Glutamatergic neuron (in vitro differentiated cells): ENCODE measurements at regions not wholly inside any gene's neighbourhood (a gene's known extent, or its start where the extent isn't known, plus 50 kb on each side); places are given as distances from the start of the nearest gene placed in this dataset.

Source experiments
- DNase-seq: peaks from one replicate; pipeline ENCODE4 v3.0.0; 2022
- H3K27ac Mint-ChIP-seq: one replicate; pipeline ENCODE4 v1.8.0; 2020; ENCODE audit warnings: mild to moderate bottlenecking, mixed read lengths, inconsistent platforms; ENCODE audit not compliant: unreplicated experiment
- H3K27me3 Mint-ChIP-seq: one replicate; pipeline ENCODE4 v1.8.0; 2020; ENCODE audit warnings: mild to moderate bottlenecking, moderate library complexity, mixed read lengths, inconsistent platforms; ENCODE audit not compliant: unreplicated experiment
- H3K36me3 Mint-ChIP-seq: one replicate; pipeline ENCODE4 v1.8.0; 2020; ENCODE audit warnings: mild to moderate bottlenecking, mixed read lengths, inconsistent platforms; ENCODE audit not compliant: unreplicated experiment
- H3K4me1 Mint-ChIP-seq: one replicate; pipeline ENCODE4 v1.8.0; 2020; ENCODE audit warnings: mild to moderate bottlenecking, low read depth, mixed read lengths, inconsistent platforms; ENCODE audit not compliant: unreplicated experiment
- H3K4me3 Mint-ChIP-seq: one replicate; pipeline ENCODE4 v1.8.0; 2020; ENCODE audit warnings: mild to moderate bottlenecking, mixed read lengths, inconsistent platforms; ENCODE audit not compliant: unreplicated experiment
- H3K9me3 Mint-ChIP-seq: one replicate; pipeline ENCODE4 v1.8.0; 2020; ENCODE audit warnings: mild to moderate bottlenecking, moderate library complexity, mixed read lengths, inconsistent platforms; ENCODE audit not compliant: unreplicated experiment
- CTCF ChIP-seq: fragments of 200-600 bp; sonication (generic); IDR thresholded peaks from one replicate; pipeline ENCODE4 v1.5.0; 2021; ENCODE audit not compliant: partially characterized antibody, unreplicated experiment

- H3K4me3 Mint-ChIP-seq, result no peak overlapping the region
Measured at GRCh38 chr15:58334803-58335202, 97.0 kb upstream of the LIPC start.

DNA sequence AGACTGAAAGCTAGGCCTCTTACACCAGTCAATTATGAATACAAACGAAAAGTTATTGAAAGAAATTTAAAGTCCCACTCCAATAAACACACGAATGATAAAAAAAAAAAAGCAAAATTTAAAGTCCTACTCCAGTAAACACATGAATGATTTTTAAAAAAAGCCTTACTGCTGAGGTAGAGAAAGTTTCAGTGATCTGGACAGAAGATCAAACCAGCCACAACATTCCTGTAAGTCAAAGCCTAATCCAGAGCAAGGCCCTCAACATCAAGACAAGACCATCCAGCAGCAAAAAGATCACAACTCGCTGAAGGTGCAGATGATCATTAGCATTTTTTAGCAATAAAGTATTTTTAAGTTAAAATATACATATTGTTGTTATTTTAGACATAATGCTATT, 95.6 kb upstream of the LIPC start:
- H3K4me1 Mint-ChIP-seq, result peaks cover 14% of the 10 kb centered on the region
- H3K27me3 Mint-ChIP-seq, result no peaks in the 10 kb centered on the region
- H3K4me3 Mint-ChIP-seq, result no peak overlapping the region
- DNase-seq, result no peak
- no peak overlapping the region for H3K27ac Mint-ChIP-seq
- H3K36me3 Mint-ChIP-seq, result no peaks in the 10 kb centered on the region
- TF ChIP-seq CTCF, result no peak
- peaks cover 2% of the 10 kb centered on the region for H3K9me3 Mint-ChIP-seq

More at GRCh38 chr15:58334803-58335202, 97.0 kb upstream of the LIPC start:
- no peaks in the 10 kb centered on the region for H3K36me3 Mint-ChIP-seq
- no peak for DNase-seq
- peaks cover 5% of the 10 kb centered on the region for H3K9me3 Mint-ChIP-seq
- H3K4me1 Mint-ChIP-seq, result peaks cover 19% of the 10 kb centered on the region
- no peaks in the 10 kb centered on the region for H3K27me3 Mint-ChIP-seq
- no peak for TF ChIP-seq CTCF
- no peak overlapping the region for H3K27ac Mint-ChIP-seq

DNA sequence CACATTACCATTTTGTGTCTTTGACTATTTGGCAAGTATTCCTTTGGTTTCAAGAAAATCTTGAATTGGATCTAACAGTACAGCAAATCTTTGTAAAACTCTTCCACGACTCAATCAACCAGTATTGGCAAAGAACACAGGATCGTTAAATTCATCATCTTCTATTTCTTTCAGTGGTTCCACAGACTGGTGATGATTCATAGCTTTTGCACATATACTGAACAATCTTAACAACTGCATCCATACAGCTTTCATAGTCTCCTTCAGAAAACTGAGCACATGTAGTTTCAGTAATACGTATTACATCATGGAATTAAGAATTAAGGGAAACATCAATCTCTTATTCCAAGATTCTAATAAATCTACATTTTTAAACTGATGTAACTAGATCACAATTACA, 91.6 kb upstream of the LIPC start:
- Mint-ChIP-seq H3K27me3 (no peaks in the 10 kb centered on the region), H3K36me3 (no peaks in the 10 kb centered on the region), H3K9me3 (no peaks in the 10 kb centered on the region), H3K4me1 (no peaks in the 10 kb centered on the region), H3K27ac (no peak overlapping the region), H3K4me3 (no peak overlapping the region)
- DNase-seq, result no peak
- no peak for TF ChIP-seq CTCF

- no peak overlapping the region for H3K4me3 Mint-ChIP-seq
- H3K36me3 Mint-ChIP-seq, result no peaks in the 10 kb centered on the region
- no peak overlapping the region for H3K27ac Mint-ChIP-seq
- H3K4me1 Mint-ChIP-seq, result no peaks in the 10 kb centered on the region
- DNase-seq, result no peak
- no peak for TF ChIP-seq CTCF
- H3K27me3 Mint-ChIP-seq, result no peaks in the 10 kb centered on the region
- no peaks in the 10 kb centered on the region for H3K9me3 Mint-ChIP-seq
Measured at GRCh38 chr15:58342508-58342907, 89.3 kb upstream of the LIPC start.

- DNase-seq, result no peak
- no peaks in the 10 kb centered on the region for H3K9me3 Mint-ChIP-seq
- no peaks in the 10 kb centered on the region for H3K4me1 Mint-ChIP-seq
- peaks cover 1% of the 10 kb centered on the region for H3K27me3 Mint-ChIP-seq
- H3K27ac Mint-ChIP-seq, result no peak overlapping the region
- no peak for TF ChIP-seq CTCF
- H3K36me3 Mint-ChIP-seq, result no peaks in the 10 kb centered on the region
- no peak overlapping the region for H3K4me3 Mint-ChIP-seq
Measured at GRCh38 chr15:58344213-58345070, 87.3 kb upstream of the LIPC start.
